Epithelial cell of esophagus (primary cell): ENCODE measurements at regions not wholly inside any gene's neighbourhood (a gene's known extent, or its start where the extent isn't known, plus 50 kb on each side); places are given as distances from the start of the nearest gene placed in this dataset.
A peak's percentile ranks its signal among the peaks of the same experiment; 100 is the strongest.

Experiments used
- DNase-seq: peaks from one replicate; pipeline ENCODE4 v3.0.0; 2010; ENCODE audit warnings: low read depth
- H3K4me3 ChIP-seq: 2 replicates; pipeline ENCODE4 v1.5.1; 2011; ENCODE audit warnings: mild to moderate bottlenecking, low read length, control low read depth
- CTCF ChIP-seq: IDR thresholded peaks from 2 replicates; pipeline ENCODE4 v1.5.1; 2011; ENCODE audit warnings: low read depth, mild to moderate bottlenecking, low read length, control low read depth, inconsistent platforms; ENCODE audit not compliant: insufficient read depth; ENCODE audit errors: missing control alignments

GRCh38 chr12:3944620-3945019, 71.4 kb upstream of the PARP11 start:
- H3K4me3 ChIP-seq: no peak overlapping the region
- no peak for TF ChIP-seq CTCF
- DNase-seq: no peak

- H3K4me3 ChIP-seq: no peak overlapping the region
- DNase-seq: no peak
- no peak for TF ChIP-seq CTCF
Measured at GRCh38 chr12:3938042-3938544, 64.9 kb upstream of the PARP11 start.

- no peak overlapping the region for H3K4me3 ChIP-seq
- TF ChIP-seq CTCF: no peak
- DNase-seq: no peak
Measured at GRCh38 chr12:3935078-3935477, 61.9 kb upstream of the PARP11 start.

GRCh38 chr12:3933819-3934192, 60.6 kb upstream of the PARP11 start:
- DNase-seq: no peak
- no peak overlapping the region for H3K4me3 ChIP-seq
- no peak for TF ChIP-seq CTCF

- DNase-seq: no peak
- TF ChIP-seq CTCF: no peak
- no peak overlapping the region for H3K4me3 ChIP-seq
Measured at GRCh38 chr12:3933074-3933818, 60.0 kb upstream of the PARP11 start.

- peak; percentile 43 for DNase-seq
- H3K4me3 ChIP-seq: no peak overlapping the region
- no peak for TF ChIP-seq CTCF
Measured at GRCh38 chr12:3931776-3932175, 58.6 kb upstream of the PARP11 start.

GRCh38 chr12:3931206-3931605, 58.0 kb upstream of the PARP11 start:
- H3K4me3 ChIP-seq: no peak overlapping the region
- no peak for DNase-seq
- no peak for TF ChIP-seq CTCF
